ENCODE measurements at regions not wholly inside any gene's neighbourhood (a gene's known extent, or its start where the extent isn't known, plus 50 kb on each side); places are given as distances from the start of the nearest gene placed in this dataset.

DNA sequence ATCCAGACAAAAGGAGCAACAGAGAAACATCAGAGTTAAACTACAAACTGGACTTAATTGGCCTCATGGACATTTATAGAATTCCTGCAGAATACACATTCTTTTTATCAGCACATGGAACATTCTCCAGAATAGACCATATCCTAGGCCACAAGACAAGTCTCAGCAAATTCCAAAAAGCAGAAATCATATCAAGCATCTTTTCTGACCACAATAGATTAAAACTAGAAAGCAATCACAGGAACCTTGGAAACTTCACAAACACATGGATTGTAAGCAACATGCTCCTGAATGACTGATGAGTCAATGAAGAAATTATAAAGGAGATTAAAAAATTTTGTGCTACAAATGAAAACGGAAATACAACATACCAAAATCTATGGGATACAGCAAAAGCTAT is 526.7 kb downstream of the PCDH7 start (continued):
- TF ChIP-seq BRCA1 (IDR thresholded peaks at IDR 0.05; ENCODE audit: low read depth, low read length) (no peak), YY1 (IDR thresholded peaks at IDR 0.05; ENCODE audit: low read depth, low read length) (no peak)
